WTC11 (cell line): ENCODE measurements at regions not wholly inside any gene's neighbourhood (a gene's known extent, or its start where the extent isn't known, plus 50 kb on each side); places are given as distances from the start of the nearest gene placed in this dataset.

Experiments
- ATAC-seq: fragments of 200-7000 bp; cut with Tn5 transposase; 2 replicates; pipeline ENCODE4 v1.10.0; 2021; ENCODE audit warnings: mild to moderate bottlenecking, moderate library complexity
- CTCF ChIA-PET: fragments of 300-600 bp; sonication (Branson Sonifier 250); formaldehyde crosslinking; loops from one replicate; lab custom pipeline; 2021; ENCODE audit warnings: antibody characterized with exemption; lab: Charles Lee
- POLR2A ChIA-PET: fragments of 350-600 bp; sonication (Branson Sonifier 250); formaldehyde crosslinking; loops from one replicate; lab custom pipeline; 2021; ENCODE audit warnings: antibody characterized with exemption; lab: Charles Lee
- DNase-seq: peaks from one replicate; pipeline ENCODE4 v3.0.0; 2021; ENCODE audit warnings: low spot score
- H3K27ac Mint-ChIP-seq: 2 replicates; pipeline ENCODE4 v1.8.0; 2021; ENCODE audit warnings: mixed read lengths
- H3K27me3 Mint-ChIP-seq: 2 replicates; pipeline ENCODE4 v1.8.0; 2021; ENCODE audit warnings: low read depth, mild to moderate bottlenecking, moderate library complexity, mixed read lengths
- H3K36me3 Mint-ChIP-seq: 2 replicates; pipeline ENCODE4 v1.8.0; 2021; ENCODE audit warnings: mixed read lengths
- H3K4me1 Mint-ChIP-seq: 2 replicates; pipeline ENCODE4 v1.8.0; 2022; ENCODE audit warnings: mixed read lengths
- H3K4me3 Mint-ChIP-seq: 2 replicates; pipeline ENCODE4 v1.8.0; 2021; ENCODE audit warnings: mild to moderate bottlenecking, moderate library complexity, mixed read lengths
- H3K9me3 Mint-ChIP-seq: 2 replicates; pipeline ENCODE4 v1.8.0; 2021; ENCODE audit warnings: mixed read lengths
- AR ChIP-seq: fragments of 250-450 bp; sonication (Bioruptor Pico); IDR thresholded peaks from 2 replicates; pipeline ENCODE4 v1.9.0; 2021; ENCODE audit warnings: mild to moderate bottlenecking
- CDX4 ChIP-seq: fragments of 250-450 bp; sonication (Bioruptor Pico); IDR thresholded peaks from 2 replicates; pipeline ENCODE4 v1.9.0; 2021; ENCODE audit warnings: moderate library complexity, mild to moderate bottlenecking, inconsistent platforms, borderline replicate concordance
- CREM ChIP-seq: sonication (generic); formaldehyde crosslinking; IDR thresholded peaks from 2 replicates; pipeline ENCODE4 v1.8.1; 2022; ENCODE audit warnings: mild to moderate bottlenecking, missing genetic modification reagents, moderate library complexity
- E2F4 ChIP-seq: sonication (generic); formaldehyde crosslinking; IDR thresholded peaks from 2 replicates; pipeline ENCODE4 v1.8.1; 2022; ENCODE audit warnings: low read depth, mild to moderate bottlenecking, moderate library complexity, missing genetic modification reagents, borderline replicate concordance
- ERG ChIP-seq: fragments of 250-450 bp; sonication (Bioruptor Pico); IDR thresholded peaks from 2 replicates; pipeline ENCODE4 v1.8.0; 2021; ENCODE audit warnings: mild to moderate bottlenecking
- FOXJ3 ChIP-seq: sonication (generic); formaldehyde crosslinking; IDR thresholded peaks from 2 replicates; pipeline ENCODE4 v1.9.0; 2021; ENCODE audit warnings: missing genetic modification reagents, mild to moderate bottlenecking, borderline replicate concordance
- NFATC4 ChIP-seq: fragments of 250-450 bp; sonication (Bioruptor Pico); IDR thresholded peaks from 2 replicates; pipeline ENCODE4 v1.9.0; 2021; ENCODE audit warnings: mild to moderate bottlenecking
- NFE2L1 ChIP-seq: sonication (generic); formaldehyde crosslinking; IDR thresholded peaks from 2 replicates; pipeline ENCODE4 v1.8.1; 2023; ENCODE audit warnings: missing genetic modification reagents
- NFYB ChIP-seq: sonication (generic); formaldehyde crosslinking; conservative IDR thresholded peaks from 2 replicates; pipeline ENCODE4 v1.8.0; 2022; ENCODE audit warnings: low read depth, missing genetic modification reagents
- NR3C1 ChIP-seq: sonication (generic); formaldehyde crosslinking; conservative IDR thresholded peaks from 2 replicates; pipeline ENCODE4 v1.8.1; 2023; ENCODE audit warnings: low read depth, mild to moderate bottlenecking, missing genetic modification reagents
- OVOL2 ChIP-seq: fragments of 250-450 bp; sonication (Bioruptor Pico); IDR thresholded peaks from 2 replicates; pipeline ENCODE4 v1.9.0; 2021; ENCODE audit warnings: mild to moderate bottlenecking, borderline replicate concordance
- TCF7 ChIP-seq: sonication (generic); formaldehyde crosslinking; IDR thresholded peaks from 2 replicates; pipeline ENCODE4 v1.8.0; 2022; ENCODE audit warnings: mild to moderate bottlenecking, low read depth, missing genetic modification reagents, moderate library complexity
- TEAD1 ChIP-seq: sonication (generic); formaldehyde crosslinking; IDR thresholded peaks from 2 replicates; pipeline ENCODE4 v1.8.0; 2022; ENCODE audit warnings: mild to moderate bottlenecking, missing genetic modification reagents
- ZNF219 ChIP-seq: sonication (generic); formaldehyde crosslinking; IDR thresholded peaks from 2 replicates; pipeline ENCODE4 v1.8.0; 2023; ENCODE audit warnings: missing genetic modification reagents, mild to moderate bottlenecking, borderline replicate concordance
- ZNF263 ChIP-seq: sonication (generic); formaldehyde crosslinking; IDR thresholded peaks from 2 replicates; pipeline ENCODE4 v1.8.1; 2022; ENCODE audit warnings: low read depth, mild to moderate bottlenecking, moderate library complexity, missing genetic modification reagents
- ZNF281 ChIP-seq: sonication (generic); formaldehyde crosslinking; IDR thresholded peaks from 2 replicates; pipeline ENCODE4 v1.8.0; 2023; ENCODE audit warnings: mild to moderate bottlenecking, missing genetic modification reagents
- ZNF425 ChIP-seq: fragments of 250-450 bp; sonication (Bioruptor Pico); conservative IDR thresholded peaks from 2 replicates; pipeline ENCODE4 v1.9.0; 2021; ENCODE audit warnings: mild to moderate bottlenecking
- ZNF532 ChIP-seq: fragments of 250-450 bp; sonication (Bioruptor Pico); IDR thresholded peaks from 2 replicates; pipeline ENCODE4 v1.9.0; 2021; ENCODE audit warnings: mild to moderate bottlenecking, borderline replicate concordance

GRCh38 chr14:101505236-101505970 is 55.9 kb upstream of the DIO3 start (continued):
- no peak for TF ChIP-seq TEAD1
- no peak for TF ChIP-seq ZNF219 (CRISPR knock-in tag)
- TF ChIP-seq E2F4 = no peak
- no peak for TF ChIP-seq AR (CRISPR knock-in tag)
- TF ChIP-seq ZNF263 (CRISPR knock-in tag) = no peak
- no peak for TF ChIP-seq FOXJ3
- TF ChIP-seq NFE2L1 (CRISPR knock-in tag) = no peak
- TF ChIP-seq ZNF281 (CRISPR knock-in tag) = no peak
- no peak for TF ChIP-seq NFATC4

- no peak for DNase-seq
- TF ChIP-seq CREM (CRISPR knock-in tag) (no peak), ERG (CRISPR knock-in tag) (no peak), ZNF532 (CRISPR knock-in tag) (no peak), ZNF425 (CRISPR knock-in tag) (no peak), TCF7 (CRISPR knock-in tag) (no peak), NFYB (CRISPR knock-in tag) (no peak), NR3C1 (CRISPR knock-in tag) (no peak), OVOL2 (CRISPR knock-in tag) (no peak), CDX4 (CRISPR knock-in tag) (no peak)
Observed at GRCh38 chr14:101506211-101506925, 54.9 kb upstream of the DIO3 start.

More at GRCh38 chr14:101506211-101506925, 54.9 kb upstream of the DIO3 start:
- H3K27me3 Mint-ChIP-seq = no peaks in the 10 kb centered on the region; the same call in 1 of the 2 replicates
- no peak overlapping the region for H3K4me3 Mint-ChIP-seq
- POLR2A ChIA-PET = no interaction called here
- ATAC-seq = no peak
- H3K36me3 Mint-ChIP-seq = no peaks in the 10 kb centered on the region
- H3K27ac Mint-ChIP-seq = no peak overlapping the region
- H3K9me3 Mint-ChIP-seq = no peaks in the 10 kb centered on the region
- H3K4me1 Mint-ChIP-seq = 0 out of 2 replicates have a peak, but pooled peaks cover 2% of the 10 kb centered on the region
- CTCF ChIA-PET = interaction anchor here (0.6 kb wide), 1 partner anchor 1407 kb away, joined by 3 read pairs; no protein-coding TSS in a partner anchor
